SK-N-SH treated with all-trans-retinoic acid at 6 μM for 48 hours (cell line): ENCODE measurements at regions not wholly inside any gene's neighbourhood (a gene's known extent, or its start where the extent isn't known, plus 50 kb on each side); places are given as distances from the start of the nearest gene placed in this dataset.

Experiments
- ARNTL ChIP-seq: fragments of 450-650 bp; formaldehyde crosslinking; IDR thresholded peaks from 2 replicates; pipeline ENCODE4 v1.5.0; 2020; ENCODE audit warnings: low read depth, mild to moderate bottlenecking, moderate library complexity, borderline replicate concordance
- CREB5 ChIP-seq: fragments of 250-450 bp; sonication (Bioruptor Pico); IDR thresholded peaks from 2 replicates; pipeline ENCODE4 v1.5.1; 2020; ENCODE audit warnings: low read depth, mild to moderate bottlenecking, moderate library complexity
- CSRNP3 ChIP-seq: fragments of 250-450 bp; sonication (Bioruptor Pico); IDR thresholded peaks from 2 replicates; pipeline ENCODE4 v1.5.1; 2021; ENCODE audit warnings: mild to moderate bottlenecking, moderate library complexity
- ESRRG ChIP-seq: fragments of 250-450 bp; sonication (Bioruptor Pico); IDR thresholded peaks from 2 replicates; pipeline ENCODE4 v1.6.1; 2021; ENCODE audit warnings: mild to moderate bottlenecking
- ISL1 ChIP-seq: fragments of 250-450 bp; sonication (Bioruptor Pico); IDR thresholded peaks from 2 replicates; pipeline ENCODE4 v2.1.2; 2022; ENCODE audit warnings: mild to moderate bottlenecking, moderate library complexity
- ZC3H10 ChIP-seq: fragments of 250-450 bp; sonication (Bioruptor Pico); IDR thresholded peaks from 2 replicates; pipeline ENCODE4 v1.5.1; 2021; ENCODE audit warnings: mild to moderate bottlenecking, moderate library complexity
- ZNF8 ChIP-seq: fragments of 450-650 bp; formaldehyde crosslinking; IDR thresholded peaks from 2 replicates; pipeline ENCODE4 v1.5.0; 2020; ENCODE audit warnings: mild to moderate bottlenecking, moderate library complexity
- TF ChIP-seq, protein P1 (sequence below): fragments of 250-450 bp; sonication (Bioruptor Pico); IDR thresholded peaks from 2 replicates; pipeline ENCODE4 v1.5.0; 2020; ENCODE audit warnings: mild to moderate bottlenecking, moderate library complexity

DNA sequence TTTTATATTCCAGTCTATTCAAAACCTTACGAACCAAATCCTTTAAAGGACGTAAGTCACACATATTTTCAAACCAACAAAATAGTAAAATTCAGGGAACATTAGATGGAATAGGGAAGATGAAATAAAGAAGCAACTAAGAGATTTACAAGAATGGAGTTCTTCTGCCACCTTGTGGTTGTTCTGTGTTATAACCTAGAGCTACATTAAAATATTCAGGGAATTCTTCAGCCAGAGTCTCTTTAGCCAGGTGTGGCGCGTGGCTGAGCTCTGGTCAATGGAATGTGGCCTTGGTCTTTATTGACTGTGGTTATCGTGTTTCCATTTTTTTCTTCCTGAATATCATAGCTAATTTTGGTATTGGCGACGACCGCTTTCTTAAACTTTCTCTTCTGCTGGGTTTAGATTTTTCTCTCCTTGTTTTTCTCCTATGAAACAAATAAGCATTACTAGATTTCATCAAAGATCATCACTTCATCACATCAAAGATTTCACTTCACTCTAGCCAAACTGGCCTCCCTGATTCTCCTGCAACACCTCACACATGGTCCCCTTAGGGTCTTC, 221.3 kb downstream of the MRPL39 start:
- TF ChIP-seq ISL1 (CRISPR knock-in tag): no peak
- no peak for TF ChIP-seq ARNTL (CRISPR knock-in tag)
- no peak for TF ChIP-seq CREB5 (CRISPR knock-in tag)
- no peak for TF ChIP-seq CSRNP3 (CRISPR knock-in tag)
- TF ChIP-seq, protein P1, sequence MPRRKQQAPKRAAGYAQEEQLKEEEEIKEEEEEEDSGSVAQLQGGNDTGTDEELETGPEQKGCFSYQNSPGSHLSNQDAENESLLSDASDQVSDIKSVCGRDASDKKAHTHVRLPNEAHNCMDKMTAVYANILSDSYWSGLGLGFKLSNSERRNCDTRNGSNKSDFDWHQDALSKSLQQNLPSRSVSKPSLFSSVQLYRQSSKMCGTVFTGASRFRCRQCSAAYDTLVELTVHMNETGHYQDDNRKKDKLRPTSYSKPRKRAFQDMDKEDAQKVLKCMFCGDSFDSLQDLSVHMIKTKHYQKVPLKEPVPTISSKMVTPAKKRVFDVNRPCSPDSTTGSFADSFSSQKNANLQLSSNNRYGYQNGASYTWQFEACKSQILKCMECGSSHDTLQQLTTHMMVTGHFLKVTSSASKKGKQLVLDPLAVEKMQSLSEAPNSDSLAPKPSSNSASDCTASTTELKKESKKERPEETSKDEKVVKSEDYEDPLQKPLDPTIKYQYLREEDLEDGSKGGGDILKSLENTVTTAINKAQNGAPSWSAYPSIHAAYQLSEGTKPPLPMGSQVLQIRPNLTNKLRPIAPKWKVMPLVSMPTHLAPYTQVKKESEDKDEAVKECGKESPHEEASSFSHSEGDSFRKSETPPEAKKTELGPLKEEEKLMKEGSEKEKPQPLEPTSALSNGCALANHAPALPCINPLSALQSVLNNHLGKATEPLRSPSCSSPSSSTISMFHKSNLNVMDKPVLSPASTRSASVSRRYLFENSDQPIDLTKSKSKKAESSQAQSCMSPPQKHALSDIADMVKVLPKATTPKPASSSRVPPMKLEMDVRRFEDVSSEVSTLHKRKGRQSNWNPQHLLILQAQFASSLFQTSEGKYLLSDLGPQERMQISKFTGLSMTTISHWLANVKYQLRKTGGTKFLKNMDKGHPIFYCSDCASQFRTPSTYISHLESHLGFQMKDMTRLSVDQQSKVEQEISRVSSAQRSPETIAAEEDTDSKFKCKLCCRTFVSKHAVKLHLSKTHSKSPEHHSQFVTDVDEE (CRISPR knock-in tag): no peak
- no peak for TF ChIP-seq ZNF8 (CRISPR knock-in tag)
- TF ChIP-seq ESRRG (CRISPR knock-in tag): no peak
- TF ChIP-seq ZC3H10 (CRISPR knock-in tag): no peak
